ENCODE measurements at regions not wholly inside any gene's neighbourhood (a gene's known extent, or its start where the extent isn't known, plus 50 kb on each side); places are given as distances from the start of the nearest gene placed in this dataset.

DNA sequence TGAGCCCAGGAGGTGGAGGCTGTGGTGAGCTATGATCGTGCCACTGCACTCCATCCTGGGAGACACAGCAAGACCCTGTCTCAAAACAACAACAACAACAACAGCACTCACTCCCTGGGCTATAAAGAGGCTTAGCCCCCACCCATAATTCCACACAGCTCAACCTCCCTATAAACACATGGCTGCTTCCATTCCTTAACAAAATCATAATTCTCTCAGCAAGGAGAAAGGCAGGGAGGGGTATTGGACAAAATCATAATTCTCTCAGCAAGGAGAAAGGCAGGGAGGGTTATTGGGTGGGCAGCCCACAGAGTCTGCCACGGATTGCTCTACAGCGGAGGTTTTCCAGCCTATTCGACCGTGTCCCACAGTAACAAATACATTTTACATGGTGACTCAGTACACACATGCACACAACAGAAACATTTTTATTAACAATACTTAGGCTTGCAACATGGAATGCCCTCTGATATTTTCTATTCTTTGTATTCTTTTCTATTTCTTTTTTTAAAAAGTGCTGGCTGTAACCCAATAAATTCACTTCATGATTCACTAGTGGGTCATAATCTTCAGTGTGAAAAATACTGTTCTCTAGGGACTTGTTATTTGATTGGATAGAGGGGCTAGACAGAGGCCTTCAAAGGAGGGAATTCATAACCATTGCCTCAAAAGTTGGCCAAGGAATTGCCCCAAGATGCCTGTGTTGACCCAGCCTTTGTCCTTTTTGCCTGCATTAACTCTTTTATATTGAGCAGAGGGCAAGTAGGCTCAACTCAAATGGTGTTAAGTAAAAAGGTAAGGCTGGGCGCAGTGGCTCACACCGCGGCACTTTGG lies 50.6 kb upstream of the ZMYND8 start:
- in situ Hi-C loops (cut with HindIII; ENCODE audit: low sequenced_read_pairs), result no loop called here
- TF ChIP-seq, protein P1, sequence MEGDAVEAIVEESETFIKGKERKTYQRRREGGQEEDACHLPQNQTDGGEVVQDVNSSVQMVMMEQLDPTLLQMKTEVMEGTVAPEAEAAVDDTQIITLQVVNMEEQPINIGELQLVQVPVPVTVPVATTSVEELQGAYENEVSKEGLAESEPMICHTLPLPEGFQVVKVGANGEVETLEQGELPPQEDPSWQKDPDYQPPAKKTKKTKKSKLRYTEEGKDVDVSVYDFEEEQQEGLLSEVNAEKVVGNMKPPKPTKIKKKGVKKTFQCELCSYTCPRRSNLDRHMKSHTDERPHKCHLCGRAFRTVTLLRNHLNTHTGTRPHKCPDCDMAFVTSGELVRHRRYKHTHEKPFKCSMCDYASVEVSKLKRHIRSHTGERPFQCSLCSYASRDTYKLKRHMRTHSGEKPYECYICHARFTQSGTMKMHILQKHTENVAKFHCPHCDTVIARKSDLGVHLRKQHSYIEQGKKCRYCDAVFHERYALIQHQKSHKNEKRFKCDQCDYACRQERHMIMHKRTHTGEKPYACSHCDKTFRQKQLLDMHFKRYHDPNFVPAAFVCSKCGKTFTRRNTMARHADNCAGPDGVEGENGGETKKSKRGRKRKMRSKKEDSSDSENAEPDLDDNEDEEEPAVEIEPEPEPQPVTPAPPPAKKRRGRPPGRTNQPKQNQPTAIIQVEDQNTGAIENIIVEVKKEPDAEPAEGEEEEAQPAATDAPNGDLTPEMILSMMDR (IDR thresholded peaks at IDR 0.05; ENCODE audit: low read depth, low read length, missing control alignments), result no peak
- H3K4me3 ChIP-seq (ENCODE audit: low read depth, low read length), result no peak overlapping the region
- no peak for DNase-seq (ENCODE audit: low read depth)

GRCh38 chr20:47411161-47411560 lies 54.7 kb upstream of the ZMYND8 start:
- TF ChIP-seq, protein P1 (IDR thresholded peaks at IDR 0.05; ENCODE audit: low read depth, low read length, missing control alignments), result no peak
- no peak overlapping the region for H3K4me3 ChIP-seq (ENCODE audit: low read depth, low read length)
- DNase-seq (ENCODE audit: low read depth), result no peak
- in situ Hi-C loops (cut with HindIII; ENCODE audit: low sequenced_read_pairs), result no loop called here

DNA sequence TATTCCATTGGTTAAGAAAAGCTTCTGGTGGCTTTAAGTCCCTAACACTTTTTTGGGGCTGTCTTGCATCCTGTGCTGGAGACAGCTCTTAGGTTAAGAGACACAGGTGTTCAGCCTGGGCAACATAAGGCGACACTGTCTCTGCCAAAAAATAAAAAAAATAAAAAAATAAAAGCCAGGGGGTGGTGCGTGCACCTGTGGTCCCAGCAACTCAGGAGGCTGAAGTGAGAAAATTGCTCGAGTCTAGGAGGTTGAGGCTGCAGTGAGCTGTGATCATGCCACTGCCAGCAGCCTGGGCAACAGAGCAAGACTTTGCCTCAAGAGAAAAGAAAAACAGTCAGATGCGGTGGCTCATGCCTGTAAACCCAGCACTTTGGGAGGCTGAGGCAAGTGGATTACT lies 55.6 kb upstream of the ZMYND8 start:
- TF ChIP-seq, protein P1 (IDR thresholded peaks at IDR 0.05; ENCODE audit: low read depth, low read length, missing control alignments), result no peak
- no peak overlapping the region for H3K4me3 ChIP-seq (ENCODE audit: low read depth, low read length)
- no peak for DNase-seq (ENCODE audit: low read depth)
- in situ Hi-C loops (cut with HindIII; ENCODE audit: low sequenced_read_pairs), result no loop called here

- in situ Hi-C loops (cut with HindIII; ENCODE audit: low sequenced_read_pairs), result no loop called here
- H3K4me3 ChIP-seq (ENCODE audit: low read depth, low read length), result no peak overlapping the region
- DNase-seq (ENCODE audit: low read depth), result no peak
- TF ChIP-seq, protein P1 (IDR thresholded peaks at IDR 0.05; ENCODE audit: low read depth, low read length, missing control alignments), result no peak
Observed at GRCh38 chr20:47413189-47413588, 56.7 kb upstream of the ZMYND8 start.

DNA sequence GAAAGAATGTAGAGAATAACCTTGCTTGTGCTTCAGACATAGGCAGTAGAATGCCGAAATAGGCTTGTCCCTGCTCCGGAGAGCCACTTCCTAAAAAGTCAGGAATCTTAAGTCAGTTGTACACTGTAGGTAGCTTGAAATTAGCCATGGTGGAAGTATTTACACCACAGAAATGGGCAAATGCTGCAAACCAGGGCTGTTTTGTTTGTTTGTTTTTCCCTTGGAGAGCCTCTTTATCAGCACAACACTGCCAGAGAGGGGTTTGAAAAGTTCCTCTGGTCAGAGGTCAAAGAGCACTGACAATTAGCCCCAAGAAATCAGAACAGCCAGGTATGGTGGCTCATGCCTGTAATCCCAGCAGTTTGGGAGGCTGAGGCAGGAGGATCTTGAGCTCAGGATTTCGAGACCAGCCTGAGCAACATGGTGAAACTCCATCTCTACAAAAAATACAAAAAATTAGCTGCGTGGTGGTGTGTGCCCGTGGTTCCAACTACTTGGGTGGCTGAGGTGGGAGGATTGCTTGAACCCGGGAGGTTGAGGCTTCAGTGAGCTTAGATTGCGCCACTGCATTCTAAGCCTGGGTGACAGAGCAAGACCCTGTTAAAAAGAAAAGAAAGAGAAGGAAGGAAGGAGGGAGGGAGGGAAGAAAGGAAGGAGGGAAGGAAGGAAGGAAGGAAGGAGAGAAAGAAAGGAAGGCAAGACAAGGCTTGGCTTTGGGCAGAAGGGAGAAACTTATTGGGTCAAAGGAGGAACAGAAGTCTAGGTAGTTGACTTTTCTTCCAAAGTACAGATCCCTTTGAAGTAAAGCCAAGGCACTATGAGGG lies 61.0 kb upstream of the ZMYND8 start:
- no peak for DNase-seq (ENCODE audit: low read depth)
- no peak overlapping the region for H3K4me3 ChIP-seq (ENCODE audit: low read depth, low read length)
- TF ChIP-seq, protein P1 (IDR thresholded peaks at IDR 0.05; ENCODE audit: low read depth, low read length, missing control alignments), result no peak
- in situ Hi-C loops (cut with HindIII; ENCODE audit: low sequenced_read_pairs), result no loop called here

DNA sequence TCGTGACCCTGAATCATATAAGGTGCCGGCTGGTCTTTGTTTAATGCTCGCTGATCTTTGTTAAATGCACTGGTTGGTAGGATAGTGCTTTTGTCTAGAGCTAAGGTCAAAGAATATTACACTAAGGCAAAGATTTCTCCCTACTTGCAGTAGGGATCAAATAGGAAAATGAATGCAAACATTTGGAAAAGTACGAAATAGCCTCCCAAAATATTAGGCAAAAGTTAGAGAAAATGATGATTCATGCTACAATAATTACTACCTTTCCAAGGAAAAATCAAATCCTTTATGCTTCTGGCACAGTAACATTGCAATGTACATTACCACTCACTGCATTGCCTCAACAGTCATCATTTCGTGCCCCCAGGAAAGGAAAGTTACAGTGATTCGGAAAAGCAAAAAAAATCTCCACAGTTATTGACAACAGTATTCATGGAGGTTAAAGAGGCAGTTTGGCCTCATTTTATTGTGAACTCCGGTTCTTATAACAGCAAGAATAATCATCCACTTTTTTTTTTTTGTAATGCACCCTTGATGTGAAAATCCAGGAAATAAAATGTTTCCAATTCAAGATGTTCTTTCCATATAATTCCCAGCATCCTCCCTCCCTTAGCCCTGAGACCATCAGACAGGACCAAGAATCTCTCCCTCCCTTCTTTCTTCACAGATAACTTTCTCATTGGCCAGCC lies 61.7 kb upstream of the ZMYND8 start:
- no peak for DNase-seq (ENCODE audit: low read depth)
- H3K4me3 ChIP-seq (ENCODE audit: low read depth, low read length), result no peak overlapping the region
- TF ChIP-seq, protein P1 (IDR thresholded peaks at IDR 0.05; ENCODE audit: low read depth, low read length, missing control alignments), result no peak
- in situ Hi-C loops (cut with HindIII; ENCODE audit: low sequenced_read_pairs), result no loop called here
